Mucosa of descending colon (tissue), 3 donors: ENCODE measurements at regions not wholly inside any gene's neighbourhood (a gene's known extent, or its start where the extent isn't known, plus 50 kb on each side); places are given as distances from the start of the nearest gene placed in this dataset.

Experiments used
- ATAC-seq: fragments of 200-7000 bp; cut with Tn5 transposase; one replicate; pipeline ENCODE4 v1.9.1; 2020; ENCODE audit warnings: mild to moderate bottlenecking, moderate library complexity
- DNase-seq, 3 donors: peaks; one replicate each; pipeline ENCODE4 v3.0.0-alpha.2; 2020
- H3K36me3 ChIP-seq: fragments of 200-600 bp; one replicate; pipeline ENCODE4 v1.8.0; 2021; ENCODE audit warnings: low read depth, mild to moderate bottlenecking
- H3K4me1 ChIP-seq: fragments of 200-600 bp; one replicate; pipeline ENCODE4 v1.8.0; 2021; ENCODE audit warnings: low read depth, mild to moderate bottlenecking
- H3K4me3 ChIP-seq: fragments of 200-600 bp; one replicate; pipeline ENCODE4 v1.8.0; 2021; ENCODE audit warnings: mild to moderate bottlenecking
- H3K9me3 ChIP-seq: fragments of 200-600 bp; one replicate; pipeline ENCODE4 v1.8.0; 2021; ENCODE audit warnings: mild to moderate bottlenecking
- intact Hi-C, 2 donors: fragments of 100-400 bp; cut with DNase I in 1 of 2; cut with micrococcal nuclease in 1 of 2; formaldehyde crosslinking; loops; one replicate each; pipeline versions ENCODE4 v1.11.0 to v1.11.1; 2022; cut with DNase I, micrococcal nuclease
- TF ChIP-seq, protein P1 (sequence below): fragments of 200-600 bp; IDR thresholded peaks from one replicate; pipeline ENCODE4 v1.8.0; 2022; ENCODE audit warnings: antibody characterized with exemption, mild to moderate bottlenecking
- donor health status: DM: no; HTN: no; CAD: no; lungs with moderate emphysema.
- donor health status: DM: no; HTN: no; CAD: no.
- donor health status: DM: no; HTN: yes; CAD: no.

DNA sequence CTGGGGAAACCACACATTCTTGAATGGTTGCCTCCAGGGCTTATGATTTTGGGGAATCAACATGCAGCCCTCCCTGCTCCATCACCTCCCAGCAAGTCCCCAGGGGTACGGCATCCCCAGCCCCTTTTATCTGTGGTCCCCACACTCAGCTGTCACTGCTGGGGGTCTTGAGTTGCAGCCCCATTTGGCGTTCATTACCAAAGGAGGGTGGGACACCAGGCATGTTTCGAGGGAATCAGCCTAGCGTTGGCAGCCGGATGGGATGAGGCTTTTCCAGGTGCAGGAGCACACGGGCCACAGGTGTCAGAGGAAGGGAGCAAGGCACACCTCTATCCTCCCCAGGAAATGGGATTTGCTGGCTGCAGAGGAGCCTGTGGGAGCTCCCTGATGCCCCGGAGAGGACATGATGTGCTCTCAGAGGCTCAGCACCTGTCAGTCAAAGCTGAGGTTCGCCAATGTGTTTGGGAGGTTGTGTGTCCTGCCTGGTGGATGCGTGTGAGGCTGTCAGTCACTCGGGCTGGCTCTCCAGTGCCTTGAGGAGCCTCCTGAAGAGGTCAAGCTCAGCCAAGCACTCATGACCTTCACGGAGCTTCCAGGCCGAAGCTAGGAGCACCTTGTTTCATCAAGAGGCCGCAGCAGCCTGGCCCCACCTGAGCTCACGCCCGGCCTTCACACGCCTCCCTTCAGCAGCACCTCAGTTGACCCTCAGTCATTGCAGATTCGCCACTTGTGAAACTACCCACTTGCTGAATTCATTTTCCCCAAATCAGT, 95.0 kb downstream of the ERMARD start:
- ATAC-seq (no peak), DNase-seq (no peak)
- H3K4me3 ChIP-seq = no peak overlapping the region
- H3K9me3 ChIP-seq = no peaks in the 10 kb centered on the region
- no peaks in the 10 kb centered on the region for H3K4me1 ChIP-seq
- TF ChIP-seq, protein P1, sequence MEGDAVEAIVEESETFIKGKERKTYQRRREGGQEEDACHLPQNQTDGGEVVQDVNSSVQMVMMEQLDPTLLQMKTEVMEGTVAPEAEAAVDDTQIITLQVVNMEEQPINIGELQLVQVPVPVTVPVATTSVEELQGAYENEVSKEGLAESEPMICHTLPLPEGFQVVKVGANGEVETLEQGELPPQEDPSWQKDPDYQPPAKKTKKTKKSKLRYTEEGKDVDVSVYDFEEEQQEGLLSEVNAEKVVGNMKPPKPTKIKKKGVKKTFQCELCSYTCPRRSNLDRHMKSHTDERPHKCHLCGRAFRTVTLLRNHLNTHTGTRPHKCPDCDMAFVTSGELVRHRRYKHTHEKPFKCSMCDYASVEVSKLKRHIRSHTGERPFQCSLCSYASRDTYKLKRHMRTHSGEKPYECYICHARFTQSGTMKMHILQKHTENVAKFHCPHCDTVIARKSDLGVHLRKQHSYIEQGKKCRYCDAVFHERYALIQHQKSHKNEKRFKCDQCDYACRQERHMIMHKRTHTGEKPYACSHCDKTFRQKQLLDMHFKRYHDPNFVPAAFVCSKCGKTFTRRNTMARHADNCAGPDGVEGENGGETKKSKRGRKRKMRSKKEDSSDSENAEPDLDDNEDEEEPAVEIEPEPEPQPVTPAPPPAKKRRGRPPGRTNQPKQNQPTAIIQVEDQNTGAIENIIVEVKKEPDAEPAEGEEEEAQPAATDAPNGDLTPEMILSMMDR = no peak
- intact Hi-C loops = no loop called here
- no peaks in the 10 kb centered on the region for H3K36me3 ChIP-seq

DNA sequence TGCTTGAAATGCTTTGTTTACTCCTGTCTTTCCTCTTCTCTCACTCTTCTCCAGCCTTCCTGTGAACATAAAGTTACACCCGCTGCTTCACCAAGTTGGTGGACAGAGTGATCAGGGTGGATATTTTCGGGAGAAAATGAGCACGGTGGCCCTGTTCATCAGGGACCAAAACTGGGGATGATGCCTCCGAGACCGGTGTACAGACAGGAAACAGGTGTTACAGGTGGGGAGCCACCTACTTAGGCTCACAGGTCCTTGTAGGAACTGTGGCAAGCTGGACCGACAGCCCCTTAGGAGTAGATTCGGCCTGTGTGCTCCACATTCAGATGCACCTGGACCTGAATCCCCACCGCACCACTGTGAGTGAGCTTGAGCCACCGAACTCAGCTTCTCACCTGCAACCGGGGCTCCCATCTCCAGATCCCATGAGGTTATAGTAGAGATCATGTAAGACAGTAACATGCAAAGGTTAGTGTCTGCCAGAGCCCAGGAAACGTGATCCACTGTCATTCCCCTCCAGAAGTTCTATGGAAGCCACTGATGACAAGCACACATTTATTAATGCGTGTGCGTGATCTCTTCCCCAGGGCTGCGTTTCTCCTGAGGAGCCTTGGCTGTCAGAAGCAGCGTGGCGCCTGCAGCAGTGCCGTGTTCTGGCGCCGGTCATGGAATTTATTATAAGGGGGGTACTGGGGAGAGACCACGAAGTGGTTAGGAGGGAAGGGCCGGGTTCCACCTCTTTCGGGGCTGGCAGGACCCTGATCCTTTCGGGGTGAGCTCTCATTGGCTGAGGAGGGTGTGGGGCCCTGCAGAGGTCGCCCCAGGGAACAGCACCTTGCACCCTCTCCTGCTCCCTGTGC, 94.2 kb downstream of the ERMARD start:
- Histone ChIP-seq H3K4me1 (no peaks in the 10 kb centered on the region), H3K9me3 (no peaks in the 10 kb centered on the region), H3K4me3 (no peak overlapping the region), H3K36me3 (no peaks in the 10 kb centered on the region)
- TF ChIP-seq, protein P1 = no peak
- ATAC-seq = no peak
- no peak for DNase-seq
- intact Hi-C loops = no loop called here

DNA sequence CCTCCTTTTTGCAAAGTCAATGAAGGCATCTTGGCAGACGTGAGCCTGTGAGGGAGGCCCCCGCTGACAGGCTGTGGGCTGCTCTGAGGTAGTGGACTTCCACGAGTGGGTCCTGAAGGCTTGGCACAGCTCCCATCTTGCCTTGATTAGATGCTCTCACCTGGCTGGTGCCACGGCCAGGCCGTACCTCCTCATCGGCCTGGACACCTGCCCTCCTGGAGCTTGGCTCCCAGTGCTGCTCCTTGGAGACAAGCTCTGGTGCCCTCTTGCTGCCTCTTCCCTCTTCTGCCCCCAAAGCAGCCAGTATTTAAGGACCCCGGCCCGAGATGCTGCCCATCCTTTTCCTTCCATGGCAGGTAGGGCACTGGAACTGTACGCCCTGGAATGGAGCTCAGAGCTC, 93.5 kb downstream of the ERMARD start:
- no peak overlapping the region for H3K4me3 ChIP-seq
- TF ChIP-seq, protein P1 = no peak
- intact Hi-C loops = no loop called here
- ATAC-seq (no peak), DNase-seq (no peak)
- no peaks in the 10 kb centered on the region for H3K36me3 ChIP-seq
- H3K9me3 ChIP-seq = no peaks in the 10 kb centered on the region
- no peaks in the 10 kb centered on the region for H3K4me1 ChIP-seq

DNA sequence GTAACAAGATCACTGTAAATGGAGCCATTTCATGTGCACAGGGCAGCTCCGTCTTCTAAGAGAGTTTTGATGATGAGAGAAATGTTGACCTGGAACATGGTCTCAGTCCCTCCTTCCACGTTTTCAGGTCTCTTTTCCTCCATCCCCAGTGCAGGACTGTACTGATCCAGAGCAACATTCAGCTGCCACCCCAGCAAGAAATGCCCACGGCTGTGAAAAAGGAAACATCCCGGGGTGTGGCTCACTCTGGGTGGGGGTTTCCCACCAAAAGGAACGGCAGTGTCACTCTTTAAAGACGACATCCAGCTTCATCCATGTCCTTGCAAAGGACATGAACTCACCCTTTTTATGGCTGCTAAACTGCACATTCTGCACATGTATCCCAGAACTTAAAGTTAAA, 92.6 kb downstream of the ERMARD start:
- DNase-seq = no peak
- no peaks in the 10 kb centered on the region for H3K4me1 ChIP-seq
- intact Hi-C loops = no loop called here
- H3K9me3 ChIP-seq = no peaks in the 10 kb centered on the region
- no peak overlapping the region for H3K4me3 ChIP-seq
- ATAC-seq = no peak
- TF ChIP-seq, protein P1 = no peak
- no peaks in the 10 kb centered on the region for H3K36me3 ChIP-seq

DNA sequence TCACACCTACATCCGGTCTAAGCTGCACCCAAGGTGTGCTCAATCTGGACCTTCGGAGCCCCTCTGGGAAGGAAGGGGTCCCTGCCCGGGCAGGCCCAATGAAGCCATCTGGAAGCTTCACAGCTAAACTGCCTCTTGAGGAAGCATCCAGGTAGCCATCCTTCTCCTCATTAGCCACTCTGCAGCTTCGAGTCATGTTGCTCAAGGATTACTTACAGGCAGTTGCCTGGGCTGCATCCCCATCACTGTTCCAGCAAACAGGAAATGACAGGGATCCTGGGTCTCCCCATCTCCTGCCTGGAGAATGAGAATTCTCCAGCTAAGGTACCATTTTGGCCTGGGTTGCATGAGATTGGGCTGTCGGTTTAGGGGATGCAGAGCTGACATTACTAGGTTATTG, 91.7 kb downstream of the ERMARD start:
- Histone ChIP-seq H3K4me3 (no peak overlapping the region), H3K36me3 (no peaks in the 10 kb centered on the region), H3K4me1 (no peaks in the 10 kb centered on the region), H3K9me3 (no peaks in the 10 kb centered on the region)
- ATAC-seq (no peak), DNase-seq (no peak)
- intact Hi-C loops = no loop called here
- TF ChIP-seq, protein P1 = no peak
